T-cell (primary cell): ENCODE measurements at regions not wholly inside any gene's neighbourhood (a gene's known extent, or its start where the extent isn't known, plus 50 kb on each side); places are given as distances from the start of the nearest gene placed in this dataset.

ENCODE experiments used
- ATAC-seq, 4 experiments: fragments of 200-7000 bp in 3 of 4; fragments of 150-1000 bp in 1 of 4; cut with Tn5 transposase; replicated peaks in 1 of 4; 1 replicate in 3 of 4; 2 replicates in 1 of 4; pipeline ENCODE4 v1.10.0; 2021; ENCODE audit warnings: moderate library complexity in 3 of 4, mild to moderate bottlenecking in 2 of 4, moderate number of reproducible peaks in 1 of 4
- CTCF ChIA-PET, 2 donors: fragments of 300-600 bp; sonication (Branson Sonifier 250); formaldehyde crosslinking; loops; one replicate each; lab custom pipeline; 2022; ENCODE audit warnings: antibody characterized with exemption in 2 of 2; lab: Charles Lee
- POLR2A ChIA-PET, 2 donors: fragments of 300-600 bp; sonication (Branson Sonifier 250); formaldehyde crosslinking; loops; one replicate each; lab custom pipeline; 2022; ENCODE audit warnings: antibody characterized with exemption in 2 of 2; lab: Charles Lee
- DNase-seq, 35 experiments: peaks; one replicate each; pipeline versions ENCODE4 v3.0.0 to v3.0.0-alpha.2; 2013 to 2023
- H3K27ac ChIP-seq: one replicate; pipeline ENCODE4 v1.5.1; 2013; ENCODE audit warnings: low read length
- H3K27me3 ChIP-seq, 2 experiments: replicated peaks in 1 of 2; 1 replicate in 1 of 2; 2 replicates in 1 of 2; pipeline versions ENCODE4 v1.6.1 to v1.7.0; 2013; ENCODE audit warnings: low read length in 1 of 2, mixed read lengths in 1 of 2; ENCODE audit not compliant: control insufficient read depth in 2 of 2, insufficient read depth in 2 of 2; ENCODE audit errors: extremely low read depth in 1 of 2
- H3K36me3 ChIP-seq, 2 donors: 1 replicate in 1 of 2; 2 replicates in 1 of 2; pipeline versions ENCODE4 v1.6.1 to v1.7.0; 2013; ENCODE audit warnings: low read length in 1 of 2; ENCODE audit not compliant: control insufficient read depth in 2 of 2, insufficient read depth in 1 of 2; ENCODE audit errors: extremely low read depth in 1 of 2
- H3K4me1 ChIP-seq, 2 experiments: 1 replicate in 1 of 2; 2 replicates in 1 of 2; pipeline versions ENCODE4 v1.6.1 to v1.7.0; 2013; ENCODE audit warnings: low read length in 2 of 2, mixed read lengths in 1 of 2; ENCODE audit not compliant: insufficient read depth in 2 of 2, control insufficient read depth in 1 of 2; ENCODE audit errors: extremely low read depth in 1 of 2
- H3K4me3 ChIP-seq, 2 donors: 1 replicate in 1 of 2; 2 replicates in 1 of 2; pipeline versions ENCODE4 v1.5.1 to v1.7.0; 2013; ENCODE audit warnings: mild to moderate bottlenecking in 2 of 2, low read length in 1 of 2, moderate library complexity in 1 of 2; ENCODE audit not compliant: control insufficient read depth in 1 of 2; ENCODE audit errors: extremely low read depth in 1 of 2
- H3K9me3 ChIP-seq: 2 replicates; pipeline ENCODE4 v1.7.0; 2013
- H3K27ac Mint-ChIP-seq, 2 donors: one replicate each; pipeline ENCODE4 v1.8.0; 2020 to 2021; ENCODE audit warnings: mild to moderate bottlenecking in 2 of 2, mixed read lengths in 2 of 2
- H3K27me3 Mint-ChIP-seq, 2 donors: one replicate each; pipeline ENCODE4 v1.8.0; 2021 to 2022; ENCODE audit warnings: mixed read lengths in 2 of 2
- H3K36me3 Mint-ChIP-seq: one replicate; pipeline ENCODE4 v1.8.0; 2021; ENCODE audit warnings: mixed read lengths
- H3K4me1 Mint-ChIP-seq, 3 donors: one replicate each; pipeline ENCODE4 v1.8.0; 2020 to 2022; ENCODE audit warnings: mixed read lengths in 3 of 3, mild to moderate bottlenecking in 1 of 3
- H3K4me3 Mint-ChIP-seq, 3 donors: one replicate each; pipeline ENCODE4 v1.8.0; 2020 to 2022; ENCODE audit warnings: mild to moderate bottlenecking in 3 of 3, mixed read lengths in 3 of 3, moderate library complexity in 3 of 3
- H3K9me3 Mint-ChIP-seq, 3 donors: one replicate each; pipeline ENCODE4 v1.8.0; 2020 to 2022; ENCODE audit warnings: mixed read lengths in 3 of 3
- WGBS: methylation state at CpG from one replicate; pipeline ENCODE4 v1.1.5; 2013; ENCODE audit warnings: missing lambda C conversion rate; ENCODE audit not compliant: insufficient coverage; 5-methylcytosine and 5-hydroxymethylcytosine counted together

GRCh38 chr4:52241916-52242315 is 190.8 kb downstream of the SPATA18 start:
- Histone ChIP-seq H3K4me1 (no peaks in the 10 kb centered on the region), H3K27me3 (no peaks in the 10 kb centered on the region), H3K9me3 (no peaks in the 10 kb centered on the region), H3K4me3 (no peak overlapping the region), H3K27ac (no peak overlapping the region), H3K36me3 (no peaks in the 10 kb centered on the region)
- CTCF ChIA-PET = no interaction called here
- POLR2A ChIA-PET = no interaction called here
- no peaks in the 10 kb centered on the region for H3K36me3 Mint-ChIP-seq
- no peaks in the 10 kb centered on the region for H3K27me3 Mint-ChIP-seq
- H3K4me3 Mint-ChIP-seq = no peak overlapping the region
- ATAC-seq (no peak), DNase-seq (no peak)
- H3K4me1 Mint-ChIP-seq = no peaks in the 10 kb centered on the region
- H3K27ac Mint-ChIP-seq = no peak overlapping the region
- H3K9me3 Mint-ChIP-seq = peaks cover 4 to 14% (median 7%) of the 10 kb centered on the region in 3 donors

DNA sequence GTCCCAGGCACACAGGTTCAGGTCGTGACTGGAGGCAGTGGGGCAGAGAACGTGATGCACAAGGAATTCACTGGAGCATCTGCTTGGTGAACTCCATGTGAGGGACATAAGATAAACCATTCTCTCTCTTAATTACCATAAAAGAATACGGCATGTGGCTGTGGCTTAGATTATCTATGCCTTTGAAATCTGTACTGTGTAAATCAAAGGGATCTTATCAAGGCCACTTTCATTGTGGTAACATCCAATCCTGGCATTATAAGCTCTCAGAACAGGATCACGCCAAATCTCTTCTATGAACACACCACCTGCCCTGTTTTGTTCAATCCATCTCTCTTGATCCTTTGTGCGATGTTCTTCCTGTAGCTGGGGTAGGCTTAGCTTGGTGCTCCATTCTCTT is 192.3 kb downstream of the SPATA18 start:
- no CpG with 5 or more reads among the region's 5 CpGs for WGBS

GRCh38 chr4:52244103-52244775 is 193.1 kb downstream of the SPATA18 start:
- H3K27ac ChIP-seq = no peak overlapping the region
- Mint-ChIP-seq H3K27ac (no peak overlapping the region), H3K4me1 (no peaks in the 10 kb centered on the region), H3K27me3 (no peaks in the 10 kb centered on the region), H3K4me3 (no peak overlapping the region), H3K9me3 (peaks cover 4 to 12% (median 7%) of the 10 kb centered on the region in 3 donors), H3K36me3 (no peaks in the 10 kb centered on the region)
- H3K4me3 ChIP-seq = no peak overlapping the region
- ATAC-seq (no peak), DNase-seq (no peak)
- no peaks in the 10 kb centered on the region for H3K4me1 ChIP-seq
- no peaks in the 10 kb centered on the region for H3K9me3 ChIP-seq
- CTCF ChIA-PET = no interaction called here
- H3K36me3 ChIP-seq = no peaks in the 10 kb centered on the region
- 80% methylated on average over 1 of the region's 7 CpGs for WGBS
- POLR2A ChIA-PET = no interaction called here
- H3K27me3 ChIP-seq = no peaks in the 10 kb centered on the region

More for the DNA sequence above, 192.3 kb downstream of the SPATA18 start:
- Mint-ChIP-seq H3K27ac (no peak overlapping the region), H3K4me1 (no peaks in the 10 kb centered on the region), H3K9me3 (peaks cover 4 to 12% (median 7%) of the 10 kb centered on the region in 3 donors), H3K4me3 (no peak overlapping the region), H3K27me3 (no peaks in the 10 kb centered on the region), H3K36me3 (no peaks in the 10 kb centered on the region)
- no peaks in the 10 kb centered on the region for H3K36me3 ChIP-seq
- H3K4me3 ChIP-seq = no peak overlapping the region
- H3K4me1 ChIP-seq = no peaks in the 10 kb centered on the region
- ATAC-seq (no peak), DNase-seq (no peak)
- H3K27ac ChIP-seq = no peak overlapping the region
- H3K9me3 ChIP-seq = no peaks in the 10 kb centered on the region
- no peaks in the 10 kb centered on the region for H3K27me3 ChIP-seq
- ChIA-PET POLR2A (no interaction called here), CTCF (no interaction called here)

- no peak overlapping the region for H3K27ac ChIP-seq
- H3K4me3 Mint-ChIP-seq = no peak overlapping the region
- ATAC-seq (no peak), DNase-seq (no peak)
- H3K36me3 Mint-ChIP-seq = no peaks in the 10 kb centered on the region
- H3K27ac Mint-ChIP-seq = no peak overlapping the region
- 60% methylated on average over 1 of the region's 3 CpGs for WGBS
- H3K4me3 ChIP-seq = no peak overlapping the region
- H3K9me3 Mint-ChIP-seq = peaks cover 4 to 12% (median 7%) of the 10 kb centered on the region in 3 donors
- POLR2A ChIA-PET = no interaction called here
- no peaks in the 10 kb centered on the region for H3K27me3 Mint-ChIP-seq
- no peaks in the 10 kb centered on the region for H3K4me1 Mint-ChIP-seq
- H3K36me3 ChIP-seq = no peaks in the 10 kb centered on the region
- no peaks in the 10 kb centered on the region for H3K4me1 ChIP-seq
- no peaks in the 10 kb centered on the region for H3K27me3 ChIP-seq
- H3K9me3 ChIP-seq = no peaks in the 10 kb centered on the region
- CTCF ChIA-PET = no interaction called here
Measured at GRCh38 chr4:52244848-52245247, 193.7 kb downstream of the SPATA18 start.

DNA sequence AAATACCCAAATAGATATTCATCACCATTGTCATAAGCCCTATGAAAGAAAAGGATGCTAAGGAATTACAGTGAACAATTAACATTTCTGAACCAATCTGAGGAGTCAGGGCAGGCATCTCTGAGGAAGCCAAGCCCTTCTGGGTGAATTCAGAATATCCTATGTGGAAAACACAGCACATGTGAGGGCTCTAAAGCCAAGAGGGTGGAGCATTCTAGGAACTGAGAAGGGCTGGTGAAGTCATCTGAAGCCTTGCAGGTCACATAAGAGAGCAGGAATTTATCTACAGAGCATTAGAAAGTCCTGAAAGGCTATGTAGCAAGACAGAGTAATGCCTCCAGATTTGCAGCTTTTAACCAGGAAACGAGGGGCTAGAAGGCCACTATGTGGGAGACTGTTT is 195.7 kb downstream of the SPATA18 start:
- no peaks in the 10 kb centered on the region for H3K36me3 Mint-ChIP-seq
- Histone ChIP-seq H3K4me3 (no peak overlapping the region), H3K27me3 (no peaks in the 10 kb centered on the region), H3K4me1 (no peaks in the 10 kb centered on the region), H3K9me3 (no peaks in the 10 kb centered on the region), H3K27ac (no peak overlapping the region), H3K36me3 (no peaks in the 10 kb centered on the region)
- H3K27me3 Mint-ChIP-seq = no peaks in the 10 kb centered on the region
- POLR2A ChIA-PET = no interaction called here
- DNase-seq = no peak
- H3K4me3 Mint-ChIP-seq = no peak overlapping the region
- H3K27ac Mint-ChIP-seq = no peak overlapping the region
- ATAC-seq = no peak
- WGBS = 8% methylated on average over 1 of the region's 1 CpG
- no peaks in the 10 kb centered on the region for H3K4me1 Mint-ChIP-seq
- CTCF ChIA-PET = no interaction called here
- H3K9me3 Mint-ChIP-seq = peaks cover 3 to 7% (median 5%) of the 10 kb centered on the region in 3 donors

DNA sequence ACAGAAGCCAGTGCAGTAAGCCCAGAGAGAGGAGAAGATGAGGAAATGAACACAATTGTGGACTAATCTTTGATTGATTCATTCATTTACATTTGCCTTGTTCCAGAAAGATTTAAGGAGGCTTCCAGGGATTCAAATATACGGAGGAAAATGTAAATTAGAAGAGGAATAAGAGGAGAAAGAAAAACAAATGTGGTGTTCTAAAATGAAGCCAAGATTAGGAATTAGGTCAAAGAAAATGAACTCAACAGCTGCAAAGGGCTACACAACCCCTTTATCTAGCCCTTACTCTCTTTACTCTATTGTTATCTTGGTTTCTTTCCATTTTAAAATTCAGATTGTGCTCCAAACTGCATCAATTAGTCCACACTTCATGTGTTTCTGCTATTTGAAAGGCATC is 196.8 kb downstream of the SPATA18 start:
- Histone ChIP-seq H3K9me3 (no peaks in the 10 kb centered on the region), H3K27me3 (no peaks in the 10 kb centered on the region), H3K4me3 (no peak overlapping the region), H3K36me3 (no peaks in the 10 kb centered on the region), H3K27ac (no peak overlapping the region), H3K4me1 (no peaks in the 10 kb centered on the region)
- no peak for DNase-seq
- H3K27me3 Mint-ChIP-seq = no peaks in the 10 kb centered on the region
- H3K4me1 Mint-ChIP-seq = no peaks in the 10 kb centered on the region
- H3K4me3 Mint-ChIP-seq = no peak overlapping the region
- no peak overlapping the region for H3K27ac Mint-ChIP-seq
- peaks cover 14 to 17% (median 15%) of the 10 kb centered on the region in 3 donors for H3K9me3 Mint-ChIP-seq
- ATAC-seq = no peak
- no peaks in the 10 kb centered on the region for H3K36me3 Mint-ChIP-seq
- ChIA-PET POLR2A (no interaction called here), CTCF (no interaction called here)
- WGBS = no CpG with 5 or more reads among the region's 1 CpG

- POLR2A ChIA-PET = no interaction called here
Measured at GRCh38 chr4:52248820-52249219, 197.7 kb downstream of the SPATA18 start.

More at GRCh38 chr4:52248820-52249219, 197.7 kb downstream of the SPATA18 start:
- Mint-ChIP-seq H3K36me3 (no peaks in the 10 kb centered on the region), H3K4me3 (no peak overlapping the region), H3K4me1 (no peaks in the 10 kb centered on the region), H3K9me3 (peaks cover 14 to 17% (median 16%) of the 10 kb centered on the region in 3 donors), H3K27me3 (no peaks in the 10 kb centered on the region), H3K27ac (no peak overlapping the region)
- CTCF ChIA-PET = no interaction called here
- no peak overlapping the region for H3K27ac ChIP-seq
- no peak overlapping the region for H3K4me3 ChIP-seq
- no peaks in the 10 kb centered on the region for H3K27me3 ChIP-seq
- no peak for DNase-seq
- peaks cover 3% of the 10 kb centered on the region for H3K9me3 ChIP-seq
- H3K4me1 ChIP-seq = no peaks in the 10 kb centered on the region
- no peaks in the 10 kb centered on the region for H3K36me3 ChIP-seq
- no peak for ATAC-seq
